ENCODE measurements at regions not wholly inside any gene's neighbourhood (a gene's known extent, or its start where the extent isn't known, plus 50 kb on each side); places are given as distances from the start of the nearest gene placed in this dataset.
"Not testable (repeated sequence)": the region's sequence is repeated elsewhere in the genome, so short reads cannot be mapped to it uniquely, and the experiment has no call there.

- Histone ChIP-seq H3K9me3 (no peaks in the 10 kb centered on the region), H3K36me3 (no peaks in the 10 kb centered on the region), H3K27ac (no peak overlapping the region), H3K4me3 (no peak overlapping the region), H3K27me3 (no peaks in the 10 kb centered on the region), H3K4me1 (no peaks in the 10 kb centered on the region)
- TF ChIP-seq EP300 (IDR thresholded peaks at IDR 0.05), result no peak
- no peak for TF ChIP-seq CTCF (IDR thresholded peaks at IDR 0.05)
- no peak for TF ChIP-seq POLR2A (IDR thresholded peaks at IDR 0.05)
- TF ChIP-seq POLR2AphosphoS5 (IDR thresholded peaks at IDR 0.05), result no peak
- DNase-seq (no peak), ATAC-seq (ENCODE audit: low FRiP score in 2 of 2) (no peak)
Observed at GRCh38 chr7:49022448-49022847, 98.1 kb downstream of the CDC14C start.

DNA sequence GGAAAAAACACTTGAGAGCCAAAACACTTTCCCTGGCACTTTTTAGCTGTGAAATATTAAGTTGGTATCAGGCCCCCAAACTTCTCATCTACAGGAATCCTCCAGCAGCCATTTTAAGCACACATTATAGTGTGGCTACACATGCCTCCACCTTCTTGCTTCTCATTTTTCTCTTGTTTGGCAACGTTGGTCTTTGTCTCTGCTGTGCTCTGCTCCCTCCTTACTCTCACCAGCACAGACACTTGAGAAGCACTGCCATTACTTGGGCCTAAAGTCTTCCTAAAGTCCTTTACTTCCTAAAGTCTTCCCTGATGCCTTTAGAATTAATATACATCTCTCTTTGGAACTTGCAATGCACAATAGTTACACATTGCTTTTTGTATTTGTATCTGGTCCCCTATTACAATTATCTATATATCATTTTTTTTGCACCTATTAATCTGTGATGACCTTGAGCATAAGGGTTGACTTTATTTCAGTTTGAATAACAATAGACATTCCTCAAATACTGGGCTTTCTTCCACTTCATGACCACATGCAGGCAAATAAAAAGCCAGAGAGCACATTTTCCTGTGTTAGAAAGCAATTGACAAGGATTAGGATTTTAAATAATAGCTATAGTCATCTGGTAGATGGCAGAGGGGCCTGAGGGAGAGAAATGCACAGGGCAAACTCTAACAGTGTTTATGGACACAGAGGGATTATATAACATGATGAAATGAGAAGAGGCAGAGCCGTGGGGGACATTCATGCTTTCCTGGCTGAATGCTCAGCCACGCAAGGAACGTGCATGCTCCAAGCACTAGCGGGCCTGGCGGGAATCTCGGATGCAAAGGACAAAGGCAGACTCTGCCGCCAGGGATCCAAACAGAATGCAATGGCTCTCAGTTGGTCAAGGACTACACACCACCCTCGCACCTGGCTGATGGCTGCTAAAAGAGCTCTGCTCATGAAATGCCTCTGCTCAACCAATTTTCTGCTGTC, 99.3 kb downstream of the CDC14C start:
- no peaks in the 10 kb centered on the region for H3K9me3 ChIP-seq
- no peak overlapping the region for H3K27ac ChIP-seq
- no peak for ATAC-seq (ENCODE audit: low FRiP score in 2 of 2)
- no peak for TF ChIP-seq POLR2A (IDR thresholded peaks at IDR 0.05)
- TF ChIP-seq EP300 (IDR thresholded peaks at IDR 0.05), result no peak
- no peak for TF ChIP-seq CTCF (IDR thresholded peaks at IDR 0.05)
- TF ChIP-seq POLR2AphosphoS5 (IDR thresholded peaks at IDR 0.05), result no peak
- no peak overlapping the region for H3K4me3 ChIP-seq
- peak in 1 of 2 donors; percentile 0 for DNase-seq
- 81 to 82% methylated on average over 9 of the region's 9 CpGs for WGBS, 2 donors
- H3K4me1 ChIP-seq, result no peaks in the 10 kb centered on the region
- no peaks in the 10 kb centered on the region for H3K36me3 ChIP-seq
- H3K27me3 ChIP-seq, result no peaks in the 10 kb centered on the region

GRCh38 chr7:49030221-49030620, 105.9 kb downstream of the CDC14C start:
- Histone ChIP-seq H3K27me3 (no peaks in the 10 kb centered on the region), H3K36me3 (no peaks in the 10 kb centered on the region), H3K4me3 (no peak overlapping the region), H3K9me3 (no peaks in the 10 kb centered on the region), H3K27ac (no peak overlapping the region), H3K4me1 (no peaks in the 10 kb centered on the region)
- no peak for TF ChIP-seq CTCF (IDR thresholded peaks at IDR 0.05)
- no peak for TF ChIP-seq POLR2AphosphoS5 (IDR thresholded peaks at IDR 0.05)
- no peak for TF ChIP-seq POLR2A (IDR thresholded peaks at IDR 0.05)
- no peak for TF ChIP-seq EP300 (IDR thresholded peaks at IDR 0.05)
- ATAC-seq (ENCODE audit: low FRiP score in 2 of 2) (no peak), DNase-seq (no peak)
- WGBS, 2 donors, result 80 to 88% methylated on average over 2 of the region's 2 CpGs

DNA sequence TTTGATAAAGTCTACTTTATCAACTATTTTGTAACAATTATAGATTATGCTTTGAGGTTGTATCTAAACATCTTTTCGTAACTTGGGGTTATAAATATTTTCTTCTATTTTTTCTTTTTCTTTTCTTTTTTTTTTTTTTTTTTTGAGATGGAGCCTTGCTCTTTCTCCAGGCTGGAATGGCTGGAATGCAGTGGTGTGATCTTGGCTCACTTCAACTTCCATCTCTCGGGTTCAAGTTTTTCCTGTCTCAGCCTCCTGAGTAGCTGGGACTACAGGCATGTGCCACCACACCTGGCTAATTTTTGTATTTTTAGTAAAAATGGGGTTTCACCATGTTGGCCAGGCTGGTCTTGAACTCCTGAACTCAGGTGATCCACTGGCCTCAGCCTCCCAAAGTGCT, 108.8 kb downstream of the CDC14C start:
- not testable (repeated sequence) for H3K27ac ChIP-seq; H3K4me3 ChIP-seq; H3K9me3 ChIP-seq; H3K4me1 ChIP-seq; H3K27me3 ChIP-seq; ATAC-seq (ENCODE audit: low FRiP score in 2 of 2); H3K36me3 ChIP-seq; DNase-seq
- WGBS, 2 donors, result 90 to 94% methylated on average over 2 of the region's 2 CpGs

DNA sequence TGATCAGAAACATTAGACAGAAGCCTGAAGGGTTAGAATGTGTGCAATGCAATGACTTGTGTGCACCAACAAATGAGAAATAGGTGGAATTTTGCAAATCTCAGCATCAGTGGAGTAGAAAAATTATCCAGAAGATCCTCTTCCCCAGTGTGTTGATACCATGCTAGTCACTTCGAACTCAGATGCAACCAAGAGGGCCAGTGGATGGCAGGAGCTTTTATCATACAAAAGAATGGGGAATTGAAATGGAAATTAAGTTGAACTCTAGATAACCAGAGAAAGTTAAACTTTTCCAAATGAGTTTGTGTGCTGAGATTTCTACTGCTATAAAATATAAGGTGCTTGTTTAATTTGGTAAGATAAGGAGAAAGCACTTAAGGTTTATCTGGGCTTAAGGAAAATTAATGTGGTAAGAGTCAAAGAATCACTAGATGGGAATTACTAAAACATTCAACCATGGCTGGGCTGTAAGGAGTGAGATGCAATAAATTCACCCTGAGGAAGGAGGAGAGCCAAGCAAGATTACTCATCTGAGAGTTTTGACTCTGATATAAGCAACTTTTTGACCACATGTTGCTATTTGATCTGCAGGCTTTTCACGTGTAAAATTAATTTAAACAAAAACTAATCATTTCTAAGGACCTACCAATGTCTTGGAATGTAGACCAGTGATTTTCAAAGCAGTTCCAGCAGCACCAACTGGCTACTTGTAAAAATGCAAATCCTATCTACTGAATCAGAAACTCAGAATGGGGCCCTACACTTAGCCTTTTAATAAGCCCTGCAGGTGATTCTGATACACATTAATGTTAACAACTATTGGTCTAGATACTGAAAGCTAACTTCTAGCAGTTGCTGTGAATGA, 113.2 kb downstream of the CDC14C start:
- no peak for ATAC-seq (ENCODE audit: low FRiP score in 2 of 2)
- 7 to 15% methylated on average over 2 of the region's 2 CpGs for WGBS, 2 donors
- no peak for DNase-seq
- Histone ChIP-seq H3K27me3 (no peaks in the 10 kb centered on the region), H3K4me3 (no peak overlapping the region), H3K4me1 (no peaks in the 10 kb centered on the region), H3K36me3 (no peaks in the 10 kb centered on the region), H3K27ac (no peak overlapping the region), H3K9me3 (no peaks in the 10 kb centered on the region)
- TF ChIP-seq POLR2AphosphoS5 (IDR thresholded peaks at IDR 0.05), result no peak

All from upper lobe of left lung (tissue), 6 donors.